Fibroblast of peridontal ligament (primary cell): ENCODE measurements at regions not wholly inside any gene's neighbourhood (a gene's known extent, or its start where the extent isn't known, plus 50 kb on each side); places are given as distances from the start of the nearest gene placed in this dataset.
"Not testable (repeated sequence)": the region's sequence is repeated elsewhere in the genome, so short reads cannot be mapped to it uniquely, and the experiment has no call there.

Experiments used
- DNase-seq: peaks from one replicate; pipeline ENCODE4 v3.0.0-alpha.2; 2010; ENCODE audit errors: extremely low read depth

- DNase-seq, result no peak
These were observed 1120.0 kb upstream of the CDH10 start for GRCh38 chr5:25764733-25765132.

DNA sequence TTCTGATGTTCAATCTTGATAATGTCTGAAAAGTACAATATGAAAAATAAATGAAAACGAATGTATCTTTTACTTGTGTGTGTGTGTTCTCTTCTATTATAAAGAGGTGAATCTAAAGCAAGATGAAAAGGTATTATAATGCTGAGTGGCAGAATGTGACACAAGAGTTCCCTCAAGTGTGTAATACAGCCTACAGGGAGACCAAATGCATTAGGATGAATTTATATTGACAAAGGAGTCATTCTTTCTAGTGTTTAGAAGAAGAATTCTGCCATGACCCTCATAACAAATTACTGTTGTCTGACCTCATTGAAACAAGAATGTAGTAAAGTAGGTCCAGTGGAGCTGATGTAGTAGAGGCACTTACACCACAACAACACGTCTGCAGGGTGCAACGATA, 1119.0 kb upstream of the CDH10 start:
- DNase-seq, result no peak

- no peak for DNase-seq
These were observed 1110.1 kb upstream of the CDH10 start for GRCh38 chr5:25754895-25755294.

GRCh38 chr5:25744908-25745307, 1100.1 kb upstream of the CDH10 start:
- DNase-seq, result no peak

- DNase-seq, result no peak
These were observed 1071.9 kb upstream of the CDH10 start for GRCh38 chr5:25716680-25717079.

GRCh38 chr5:25713259-25713658, 1068.5 kb upstream of the CDH10 start:
- no peak for DNase-seq

DNA sequence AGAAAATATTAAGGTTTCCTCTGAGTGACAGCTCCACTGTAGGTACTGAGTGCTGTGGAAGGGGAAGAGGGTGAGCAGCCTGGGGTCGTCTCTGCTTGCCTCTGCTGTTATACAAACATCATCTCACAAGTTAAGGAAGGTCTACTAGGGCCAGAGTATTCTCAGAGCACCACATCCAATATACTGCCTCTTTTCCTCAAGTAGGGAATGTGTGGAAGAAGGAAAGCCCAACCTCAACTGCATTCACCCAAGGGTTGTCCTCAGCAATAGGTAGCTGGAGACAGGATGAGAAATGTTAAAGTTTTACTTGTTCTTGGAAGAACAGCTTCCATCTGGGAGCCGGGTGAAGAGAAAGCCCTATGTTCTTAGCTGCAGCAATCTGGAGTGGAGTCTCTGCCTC, 1062.3 kb upstream of the CDH10 start:
- DNase-seq, result no peak

DNA sequence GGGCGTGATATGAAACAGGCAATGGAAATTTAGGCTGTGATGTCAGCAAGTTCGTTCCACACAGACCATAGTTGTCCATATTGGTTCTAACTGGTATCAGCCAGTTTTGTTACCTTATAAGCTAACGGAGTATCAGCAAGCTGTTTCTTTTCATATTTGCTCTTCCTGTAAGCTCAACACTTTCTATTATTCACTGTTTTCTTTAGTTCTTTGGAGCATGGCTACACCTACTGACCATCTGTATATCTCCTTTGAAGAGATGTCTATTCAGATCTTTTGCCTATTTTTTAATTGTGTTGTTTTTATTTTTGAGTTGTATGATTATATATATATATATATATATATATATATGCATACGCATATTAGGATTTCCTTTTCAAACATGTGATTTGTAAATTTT, 1057.2 kb upstream of the CDH10 start:
- no peak for DNase-seq

- no peak for DNase-seq
These were observed 1050.0 kb upstream of the CDH10 start for GRCh38 chr5:25694801-25695200.

DNA sequence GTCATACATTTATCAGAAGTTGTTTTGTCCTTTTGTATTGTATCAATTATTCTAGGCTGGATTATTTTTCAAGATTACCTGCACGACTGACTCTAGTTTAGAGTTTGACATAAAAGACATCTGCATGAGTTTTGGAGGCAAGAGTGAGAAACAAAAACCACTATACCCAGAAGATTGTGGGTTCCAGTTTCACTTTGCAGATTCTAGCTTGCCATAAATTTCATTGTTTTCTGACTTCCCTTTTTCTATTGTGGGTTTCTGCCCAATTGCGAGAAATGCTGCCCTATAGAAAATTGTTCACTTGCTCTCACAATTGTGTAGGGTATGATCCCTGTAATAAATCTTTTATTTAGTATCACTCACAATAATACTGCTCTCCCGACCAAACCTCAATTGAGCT, 1043.4 kb upstream of the CDH10 start:
- no peak for DNase-seq

DNA sequence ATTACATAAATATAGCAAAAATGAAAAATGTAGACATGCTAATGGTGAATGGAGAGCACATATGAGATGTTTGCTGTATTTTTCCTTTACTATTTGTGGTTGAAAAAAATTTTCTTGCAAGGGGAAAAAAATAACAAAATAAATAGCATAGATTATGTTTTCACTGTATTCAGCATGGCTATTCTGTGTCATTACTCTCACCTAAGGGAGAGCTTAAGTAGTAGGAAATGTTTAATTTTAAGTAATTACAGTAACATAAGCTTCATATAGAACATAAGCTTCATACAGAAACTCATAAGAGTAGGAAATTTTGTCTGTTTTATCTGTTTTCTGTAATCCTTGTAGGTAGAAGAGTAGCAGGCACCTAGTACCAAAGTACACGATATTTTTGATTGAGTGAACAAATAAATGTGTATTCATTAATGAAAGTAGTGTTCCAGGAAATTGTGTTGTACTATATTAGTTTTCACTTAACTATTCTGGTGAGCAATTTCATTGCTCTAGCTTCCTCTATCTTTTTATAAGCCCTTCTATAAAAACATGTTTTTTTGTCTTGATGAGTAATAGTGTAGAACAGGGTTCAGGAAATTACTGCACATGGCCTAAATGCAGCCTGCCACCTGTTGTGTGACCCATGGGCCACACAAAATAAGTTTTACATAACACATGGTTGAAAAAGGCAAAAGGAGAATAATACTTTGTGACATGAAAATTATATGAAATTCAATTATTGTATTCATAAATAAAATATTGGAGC, 1025.0 kb upstream of the CDH10 start:
- no peak for DNase-seq

DNA sequence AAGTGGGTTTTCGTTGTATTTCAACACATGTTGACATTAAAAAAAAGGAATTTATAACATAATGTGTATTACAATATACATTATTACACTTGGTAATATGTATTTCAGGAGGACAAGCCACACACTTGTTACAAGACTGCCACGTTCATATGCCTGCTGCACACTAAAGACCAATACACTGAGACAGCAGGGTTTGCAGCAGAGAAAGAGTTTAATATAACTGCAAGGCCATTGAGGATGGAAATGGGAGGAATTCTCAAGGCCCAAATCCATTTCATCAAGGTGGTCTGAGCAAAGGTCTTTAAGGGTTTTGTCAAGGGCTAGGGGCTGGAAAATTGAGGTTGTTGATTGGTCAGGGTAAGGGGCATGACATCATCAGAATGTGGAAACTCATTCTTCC, 1017.8 kb upstream of the CDH10 start:
- no peak for DNase-seq

- DNase-seq, result not testable (repeated sequence)
These were observed 1005.5 kb upstream of the CDH10 start for GRCh38 chr5:25650316-25650715.

DNA sequence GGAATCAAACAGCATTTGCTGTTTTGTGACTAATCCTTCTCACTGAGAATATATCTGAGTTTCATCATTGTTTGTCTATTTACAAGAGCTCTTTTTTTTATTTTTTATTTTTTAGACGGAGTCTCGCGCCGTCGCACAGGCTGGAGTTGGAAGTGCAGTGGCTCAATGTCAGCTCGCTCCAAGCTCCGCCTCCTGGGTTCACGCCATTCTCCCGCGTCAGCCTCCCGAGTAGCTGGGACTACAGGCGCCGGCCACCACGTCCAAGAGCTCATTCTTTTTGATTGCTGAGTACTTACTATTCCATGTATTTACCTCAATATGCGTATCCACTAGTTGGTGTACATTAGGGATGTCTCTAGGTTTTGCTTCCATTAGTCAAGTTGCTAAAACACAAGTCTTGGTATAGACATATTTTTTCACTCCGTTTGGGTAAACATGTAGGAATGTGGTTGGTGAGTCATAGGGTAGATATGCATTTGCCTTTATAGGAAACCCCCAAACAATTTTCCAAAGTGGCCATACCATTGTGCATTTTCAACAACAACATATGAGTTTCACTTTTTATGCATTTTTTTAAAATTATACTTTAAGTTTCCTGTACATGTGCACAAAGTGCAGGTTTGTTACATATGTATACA, 1005.0 kb upstream of the CDH10 start:
- no peak for DNase-seq

- DNase-seq, result no peak
These were observed 1001.9 kb upstream of the CDH10 start for GRCh38 chr5:25646421-25647341.

GRCh38 chr5:25641124-25641523, 996.3 kb upstream of the CDH10 start:
- no peak for DNase-seq

GRCh38 chr5:25619273-25619672, 974.5 kb upstream of the CDH10 start:
- DNase-seq, result no peak

GRCh38 chr5:25618821-25619220, 974.0 kb upstream of the CDH10 start:
- DNase-seq, result no peak

DNA sequence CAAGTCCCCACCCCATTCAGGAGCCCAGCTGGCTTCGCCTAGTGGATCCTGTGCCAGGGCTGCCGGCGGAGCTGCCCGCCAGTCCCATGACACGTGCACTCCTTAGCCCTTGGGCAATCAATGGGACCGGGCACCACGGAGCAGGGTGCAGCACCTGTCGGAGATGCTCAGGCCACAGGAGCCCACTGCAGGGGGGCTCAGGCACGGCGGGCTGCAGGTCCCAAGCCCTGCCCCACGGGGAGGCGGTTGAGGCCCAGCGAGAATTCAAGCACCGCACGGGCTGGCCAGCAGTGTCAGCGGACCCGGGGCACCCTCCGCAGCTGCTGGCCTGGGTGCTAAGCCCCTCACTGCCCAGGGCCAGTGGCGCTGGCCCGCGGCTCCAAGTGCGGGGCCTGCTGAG, 969.7 kb upstream of the CDH10 start:
- no peak for DNase-seq

GRCh38 chr5:25604681-25605080, 959.9 kb upstream of the CDH10 start:
- DNase-seq, result no peak

DNA sequence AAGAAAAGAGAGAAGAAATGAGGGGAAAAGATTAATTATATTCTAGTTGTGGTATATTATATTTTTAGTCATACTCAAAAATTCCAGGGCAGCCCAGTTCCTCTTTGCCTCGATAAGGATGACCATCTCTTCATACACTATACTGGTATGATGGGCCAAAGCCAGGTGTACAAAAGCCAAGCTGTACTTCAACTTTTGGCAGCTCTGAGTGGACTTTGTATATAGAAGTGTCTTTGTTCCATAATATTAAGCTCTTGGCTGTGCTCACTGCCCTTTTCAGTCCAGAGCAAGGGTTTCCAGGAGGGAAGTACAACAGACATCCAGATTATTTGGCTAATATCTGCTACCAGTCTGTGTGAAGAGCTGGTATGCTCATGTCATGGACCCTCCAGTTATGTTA, 934.3 kb upstream of the CDH10 start:
- DNase-seq, result no peak

DNA sequence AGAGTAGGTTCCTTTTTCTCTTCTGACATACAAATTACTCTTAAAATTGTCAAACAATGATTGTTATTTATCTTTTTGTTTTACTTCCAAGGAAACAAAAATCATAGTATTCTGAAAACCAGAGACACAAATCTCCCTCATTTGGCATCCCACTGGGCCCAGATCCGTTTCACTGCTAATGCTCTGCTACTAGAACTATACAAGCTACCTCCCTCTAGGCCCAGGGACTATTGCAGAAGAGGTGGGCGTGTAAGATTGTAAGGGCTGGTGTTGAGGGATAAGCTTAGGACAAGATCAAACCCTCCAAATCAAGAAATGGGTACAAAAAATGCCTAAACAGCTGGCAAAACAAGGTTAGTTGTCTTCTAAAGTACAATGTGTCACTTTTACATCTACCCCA, 928.9 kb upstream of the CDH10 start:
- no peak for DNase-seq
